NCI-H82 treated with DMSO at 0.1 percent for 48 hours (cell line): ENCODE measurements at regions not wholly inside any gene's neighbourhood (a gene's known extent, or its start where the extent isn't known, plus 50 kb on each side); places are given as distances from the start of the nearest gene placed in this dataset.

Experiments
- DNase-seq: peaks from one replicate; lab custom pipeline; 2025; ENCODE audit not compliant: unreplicated experiment; lab: John Stamatoyannopoulos, UW

DNA sequence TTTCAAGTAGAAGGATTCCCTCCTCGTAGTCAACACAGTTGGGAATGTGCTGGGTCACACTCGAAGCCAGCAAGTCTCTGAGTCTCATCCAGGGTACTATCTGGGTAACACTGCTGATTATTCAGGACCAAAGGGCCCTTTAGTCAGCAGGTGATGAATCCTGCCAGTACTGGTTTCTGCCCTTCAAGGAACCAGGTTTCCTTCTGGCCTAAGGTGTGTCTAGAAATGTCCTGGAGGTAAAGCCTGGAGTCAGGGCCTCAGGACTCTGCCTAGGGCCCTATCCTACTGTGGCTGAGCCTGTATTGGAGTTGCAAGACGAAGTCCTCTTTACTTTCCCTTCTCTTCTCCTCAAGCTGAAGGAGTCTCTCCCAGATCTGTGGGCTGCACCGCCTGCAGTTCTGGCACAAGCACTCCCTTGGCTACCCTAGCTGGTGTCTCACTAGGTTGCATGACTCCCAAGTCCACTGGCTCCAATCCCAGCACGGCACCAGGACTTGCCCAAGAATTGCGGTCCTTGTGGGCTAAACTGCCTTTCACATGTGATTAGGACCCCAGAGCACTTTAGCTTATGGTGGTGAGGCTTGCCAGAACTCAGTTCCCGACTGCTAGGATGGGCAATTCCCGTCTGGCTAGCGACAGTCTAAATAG is 193.7 kb upstream of the PDE3A start:
- no peak for DNase-seq

GRCh38 chr12:20175704-20176388 is 192.5 kb upstream of the PDE3A start:
- DNase-seq: no peak

DNA sequence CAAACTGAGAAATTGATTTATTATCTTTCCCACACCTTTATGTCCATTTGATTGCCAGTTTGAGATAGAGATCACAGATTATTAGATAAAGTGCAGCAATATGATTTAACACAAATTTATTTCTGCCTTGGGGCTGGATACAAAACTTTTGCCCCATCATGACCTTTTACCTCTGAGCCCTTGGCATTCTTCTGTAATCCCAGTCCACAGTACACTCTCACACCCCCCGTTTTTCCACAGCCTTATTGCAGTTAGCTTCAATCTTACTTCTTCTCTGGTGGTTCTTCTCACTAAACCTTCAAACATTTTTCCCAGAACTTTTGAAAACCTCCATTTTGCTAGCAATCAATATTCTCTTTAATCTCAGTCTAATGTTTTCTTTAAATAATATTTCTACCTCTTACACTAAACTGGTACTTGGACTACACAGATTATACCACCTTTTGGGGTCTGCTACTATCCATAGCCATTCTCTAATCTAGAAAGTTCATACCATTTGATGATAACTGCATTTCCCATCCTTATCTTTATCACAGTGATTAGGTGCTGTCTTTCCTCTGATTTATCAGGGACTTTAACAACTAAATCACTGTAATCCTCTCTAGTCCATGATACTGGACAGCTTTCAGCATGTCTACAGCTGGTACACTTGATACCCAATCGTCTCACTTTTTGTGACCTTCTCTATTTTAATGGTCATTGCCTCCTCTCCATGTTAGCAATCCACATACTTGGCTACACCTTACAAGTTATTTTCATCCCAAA is 186.7 kb upstream of the PDE3A start:
- peak; percentile 22 for DNase-seq

DNA sequence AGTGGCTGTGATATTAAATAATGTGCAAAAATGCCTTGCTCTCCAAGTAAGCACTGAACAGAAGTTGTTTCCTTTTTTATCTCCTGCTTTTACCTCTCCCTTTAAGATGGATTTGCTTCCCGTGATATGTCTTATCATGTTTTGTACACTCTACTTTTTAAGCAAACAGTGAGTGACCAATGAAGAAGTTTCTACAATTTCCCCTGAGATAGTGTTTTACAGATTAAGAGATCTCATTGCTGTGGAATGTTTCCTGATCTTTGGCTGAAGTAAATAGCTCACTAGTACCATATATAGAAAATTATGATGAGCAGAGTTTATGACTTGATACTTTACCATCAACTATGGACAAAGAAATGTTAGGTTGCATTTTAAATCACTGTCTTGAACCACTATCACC is 184.8 kb upstream of the PDE3A start:
- DNase-seq: no peak

- DNase-seq: no peak
These were observed 183.8 kb upstream of the PDE3A start for GRCh38 chr12:20184514-20184913.

DNA sequence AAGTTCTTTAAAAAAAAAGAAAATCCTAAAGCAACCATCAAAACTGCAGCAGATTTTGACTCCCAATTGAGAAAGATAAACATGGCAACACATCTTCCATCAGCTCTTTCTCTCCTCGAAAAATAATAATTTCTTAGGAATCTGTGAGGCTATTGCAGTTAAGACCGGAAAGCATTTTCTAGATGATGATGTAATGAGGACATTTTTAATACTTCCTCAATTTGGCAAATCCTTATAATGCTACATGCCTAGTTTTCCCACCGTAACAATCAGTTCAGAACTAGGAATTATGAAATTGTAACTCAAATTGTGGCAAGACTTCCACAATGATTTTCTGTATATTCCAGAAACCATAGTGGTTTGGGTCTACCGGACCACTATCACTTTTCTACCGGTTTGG is 180.9 kb upstream of the PDE3A start:
- no peak for DNase-seq

DNA sequence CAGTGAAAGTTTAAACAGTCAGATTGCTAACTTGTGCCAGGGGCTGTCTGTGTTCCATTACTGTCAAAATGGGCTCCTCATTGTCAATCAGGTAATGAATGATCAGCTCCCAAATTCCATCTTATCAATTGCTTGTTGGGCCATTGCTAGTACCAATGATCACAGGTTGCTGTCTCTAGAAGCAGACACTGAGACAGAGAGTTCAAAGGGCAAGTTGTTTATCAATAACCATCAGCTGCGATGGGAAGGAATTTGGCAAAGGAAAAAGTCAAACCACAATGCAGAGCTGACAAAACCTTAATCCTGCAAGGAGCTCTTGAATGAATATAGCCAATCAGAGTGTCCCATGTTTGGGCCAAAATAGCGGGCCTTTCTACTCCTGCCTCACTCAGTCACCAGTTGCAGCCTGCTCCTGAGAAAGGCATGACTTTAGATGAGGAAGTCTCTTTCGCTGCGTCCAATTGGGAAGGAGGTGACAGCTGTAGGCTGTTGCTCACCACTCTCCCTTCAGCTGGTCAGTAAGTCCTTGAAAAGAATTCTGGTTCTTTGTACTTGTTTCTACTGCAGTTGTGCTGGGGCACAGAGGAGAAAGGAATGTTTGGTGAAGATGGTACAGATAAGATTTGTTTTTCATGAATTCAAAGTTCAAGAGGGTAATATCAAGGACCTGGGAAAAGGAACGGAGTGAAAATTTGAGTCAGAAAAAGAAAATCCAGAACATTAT is 179.2 kb upstream of the PDE3A start:
- no peak for DNase-seq

- DNase-seq: peak; percentile 98
These were observed 178.6 kb upstream of the PDE3A start for GRCh38 chr12:20189767-20190166.

DNA sequence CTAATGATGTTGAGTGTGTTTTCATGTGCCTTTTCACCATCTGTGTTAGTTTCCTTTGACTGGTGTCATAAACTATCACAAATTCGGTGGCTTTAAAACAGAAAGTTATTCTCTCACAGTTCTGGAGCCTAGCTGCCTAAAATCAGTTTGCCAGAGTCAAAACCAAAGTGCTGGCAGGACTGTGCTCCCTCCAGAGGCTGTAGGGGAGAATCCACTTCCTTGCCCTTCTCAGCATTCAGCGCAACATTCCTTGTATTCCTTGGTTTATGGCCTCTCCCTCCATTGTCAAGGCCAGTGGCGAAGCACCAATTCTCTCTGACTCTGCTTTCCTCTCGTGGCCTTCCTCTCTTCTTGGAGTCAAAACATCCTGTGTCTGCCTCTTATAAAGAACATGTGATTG is 174.2 kb upstream of the PDE3A start:
- DNase-seq: no peak

DNA sequence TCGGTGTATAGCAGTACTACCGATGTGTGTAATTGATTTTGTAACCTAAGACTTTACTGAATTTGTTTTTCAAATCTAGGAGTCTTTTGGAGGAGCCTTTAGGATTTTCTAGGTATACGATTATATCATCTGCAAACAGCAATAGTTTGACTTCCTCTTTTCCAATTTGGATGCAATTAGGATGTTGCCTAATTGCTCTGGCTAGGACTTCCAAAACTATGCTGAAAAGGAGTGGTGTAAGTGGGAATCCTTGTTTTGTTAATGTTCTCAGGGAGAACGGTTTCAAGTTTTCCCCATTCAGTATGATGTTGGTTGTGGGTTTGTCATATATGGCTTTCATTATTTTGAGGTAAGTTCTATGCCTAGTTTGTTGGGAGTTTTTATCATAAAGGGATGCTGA is 171.6 kb upstream of the PDE3A start:
- no peak for DNase-seq

GRCh38 chr12:20197411-20197810 is 170.9 kb upstream of the PDE3A start:
- DNase-seq: no peak

DNA sequence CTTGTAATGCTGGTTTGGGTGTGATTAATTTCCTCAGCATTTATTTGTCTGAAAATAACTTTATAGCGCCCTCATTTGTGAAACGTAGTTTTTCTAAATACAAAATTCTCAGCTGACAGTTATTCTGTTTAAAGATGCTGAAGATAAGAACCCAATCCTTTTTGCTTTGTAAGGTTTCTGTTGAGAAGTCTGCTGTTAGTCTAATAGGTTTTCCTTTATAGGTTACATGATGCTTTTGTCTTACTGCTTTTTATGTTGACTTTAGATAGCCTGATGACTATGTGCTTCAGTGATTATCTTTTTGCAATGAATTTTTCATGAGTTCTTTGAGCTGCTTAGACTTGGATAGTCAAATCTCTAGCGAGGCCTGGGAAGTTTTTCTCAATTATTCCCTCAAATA is 168.6 kb upstream of the PDE3A start:
- DNase-seq: no peak

GRCh38 chr12:20201733-20202132 is 166.6 kb upstream of the PDE3A start:
- DNase-seq: no peak

GRCh38 chr12:20205854-20206253 is 162.5 kb upstream of the PDE3A start:
- DNase-seq: no peak

GRCh38 chr12:20206410-20206809 is 161.9 kb upstream of the PDE3A start:
- no peak for DNase-seq

GRCh38 chr12:20210621-20211215 is 157.6 kb upstream of the PDE3A start:
- DNase-seq: no peak

DNA sequence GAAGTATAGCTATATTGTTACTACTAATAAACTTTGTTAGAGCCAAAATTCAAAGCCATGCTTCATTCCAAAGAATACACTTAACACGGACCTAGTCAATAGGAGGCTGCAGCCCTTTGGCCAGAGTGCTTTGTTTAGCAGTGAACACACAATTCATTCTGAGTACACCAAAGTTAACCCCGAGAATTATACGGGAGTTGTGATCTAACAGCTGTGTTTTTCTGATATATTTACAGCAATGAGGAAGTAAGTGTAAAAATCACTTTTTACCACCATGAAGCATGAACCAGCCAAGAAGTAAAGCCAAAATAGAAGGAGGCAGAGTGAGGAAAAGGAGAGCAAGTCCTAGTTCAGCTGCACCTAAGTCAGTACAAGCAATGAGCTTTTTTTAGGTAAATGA is 156.8 kb upstream of the PDE3A start:
- no peak for DNase-seq

GRCh38 chr12:20211981-20212421 is 156.3 kb upstream of the PDE3A start:
- no peak for DNase-seq

DNA sequence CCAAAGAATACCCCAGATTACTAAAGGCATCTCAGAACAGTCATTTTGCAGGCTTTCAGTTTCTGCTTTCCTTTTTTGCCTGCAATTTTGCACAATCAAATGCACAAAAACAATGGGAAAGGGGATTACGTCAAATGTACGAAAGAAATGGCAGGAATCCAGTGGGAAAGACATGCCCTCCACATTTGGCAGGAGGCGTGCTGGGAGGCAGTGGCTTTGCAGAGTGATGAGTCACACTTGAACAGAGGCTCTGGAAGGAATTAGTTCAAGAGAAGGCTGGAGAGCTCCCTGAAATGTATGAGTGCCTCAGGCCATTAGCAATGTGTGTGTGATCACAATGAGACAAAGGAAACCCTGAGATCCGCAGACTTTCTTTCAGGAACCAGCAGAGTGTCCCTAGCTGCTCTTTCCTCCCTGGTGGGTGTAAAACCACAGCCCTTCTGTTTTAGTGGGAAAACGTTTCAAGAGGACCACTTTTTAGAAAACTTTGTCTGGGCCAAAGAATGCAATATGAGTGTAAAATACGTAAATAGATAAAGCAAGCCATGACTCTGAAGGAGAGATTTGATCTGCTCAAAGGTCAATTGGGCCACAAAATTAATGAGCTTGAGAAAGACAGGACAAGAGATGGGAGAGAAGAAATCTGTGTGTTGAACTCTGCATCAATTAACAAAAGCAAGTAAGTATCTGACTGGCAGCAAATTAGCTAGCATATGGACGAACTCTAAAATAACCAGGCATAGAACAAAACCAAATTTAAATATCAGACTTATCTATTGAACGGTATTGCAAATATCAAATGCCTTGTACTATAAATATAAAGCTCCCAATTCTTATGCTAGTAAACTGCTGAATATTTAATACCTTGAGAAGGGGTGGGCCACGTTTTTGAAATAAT is 155.4 kb upstream of the PDE3A start:
- no peak for DNase-seq
